Keratinocyte (primary cell): ENCODE measurements at regions not wholly inside any gene's neighbourhood (a gene's known extent, or its start where the extent isn't known, plus 50 kb on each side); places are given as distances from the start of the nearest gene placed in this dataset.

Experiments used
- DNase-seq: peaks from one replicate; pipeline ENCODE4 v3.0.0-alpha.2; 2011; ENCODE audit warnings: low read depth, missing footprints, low spot score
- FAIRE-seq: peaks from 2 replicates; lab custom pipeline; 2011; peaks lifted over from hg19 to GRCh38; lab: Jason Lieb, UNC
- H2AFZ ChIP-seq: 2 replicates; pipeline ENCODE4 v1.6.0; 2012; ENCODE audit warnings: low read length, control low read depth, inconsistent platforms; ENCODE audit not compliant: control insufficient read depth
- H3K27ac ChIP-seq: 2 replicates; pipeline ENCODE4 v1.5.1; 2011; ENCODE audit warnings: low read length; ENCODE audit not compliant: control insufficient read depth, insufficient read depth
- H3K27me3 ChIP-seq: 3 replicates; pipeline ENCODE4 v1.6.0; 2011; ENCODE audit warnings: low read length; ENCODE audit not compliant: control insufficient read depth, insufficient read depth; ENCODE audit errors: extremely low read depth
- H3K36me3 ChIP-seq, 2 experiments: 2 replicates in 1 of 2; 3 replicates in 1 of 2; pipeline ENCODE4 v1.5.1; 2011; ENCODE audit warnings: low read length in 2 of 2, mild to moderate bottlenecking in 1 of 2; ENCODE audit not compliant: control insufficient read depth in 2 of 2, insufficient read depth in 2 of 2; ENCODE audit errors: extremely low read depth in 1 of 2
- H3K4me1 ChIP-seq: 3 replicates; pipeline ENCODE4 v1.5.1; 2011; ENCODE audit warnings: low read length; ENCODE audit not compliant: control insufficient read depth, insufficient read depth; ENCODE audit errors: extremely low read depth
- H3K4me2 ChIP-seq: 3 replicates; pipeline ENCODE4 v1.6.0; 2011; ENCODE audit warnings: low read depth, low read length; ENCODE audit not compliant: control insufficient read depth, insufficient read depth; ENCODE audit errors: extremely low read depth
- H3K4me3 ChIP-seq, 3 experiments: fragments of 200-600 bp in 1 of 3; sonication (generic) in 1 of 3; 2 replicates in 2 of 3; 3 replicates in 1 of 3; pipeline ENCODE4 v1.5.1; 2011 to 2016; ENCODE audit warnings: low read length in 3 of 3, mild to moderate bottlenecking in 3 of 3, control low read depth in 2 of 3, inconsistent platforms in 1 of 3, low read depth in 1 of 3, mixed read lengths in 1 of 3, mixed run types in 1 of 3, moderate library complexity in 1 of 3; ENCODE audit not compliant: control insufficient read depth in 2 of 3, insufficient read depth in 2 of 3; ENCODE audit errors: extremely low read depth in 1 of 3
- H3K79me2 ChIP-seq: 2 replicates; pipeline ENCODE4 v1.6.0; 2012; ENCODE audit warnings: low read length; ENCODE audit not compliant: control insufficient read depth, insufficient read depth
- H3K9ac ChIP-seq: 3 replicates; pipeline ENCODE4 v1.6.0; 2011; ENCODE audit warnings: low read length; ENCODE audit not compliant: control insufficient read depth, insufficient read depth; ENCODE audit errors: extremely low read depth
- H3K9me1 ChIP-seq: 3 replicates; pipeline ENCODE4 v1.6.0; 2011; ENCODE audit warnings: low read length; ENCODE audit not compliant: control insufficient read depth, insufficient read depth; ENCODE audit errors: extremely low read depth
- H3K9me3 ChIP-seq: 2 replicates; pipeline ENCODE4 v1.5.1; 2012; ENCODE audit warnings: low read depth, low read length; ENCODE audit not compliant: control insufficient read depth
- H4K20me1 ChIP-seq: 3 replicates; pipeline ENCODE4 v1.6.0; 2011; ENCODE audit warnings: low read length; ENCODE audit not compliant: control insufficient read depth, insufficient read depth; ENCODE audit errors: extremely low read depth
- CTCF ChIP-seq, 3 experiments: IDR thresholded peaks in 1 of 3; conservative IDR thresholded peaks in 1 of 3; optimal IDR thresholded peaks in 1 of 3; 2 replicates in 2 of 3; 3 replicates in 1 of 3; pipeline versions ENCODE3 to v1.5.1; 2011; ENCODE audit warnings: low read length in 3 of 3, mild to moderate bottlenecking in 3 of 3, moderate library complexity in 2 of 3, control low read depth in 1 of 3, inconsistent platforms in 1 of 3; ENCODE audit not compliant: insufficient read depth in 2 of 3; ENCODE audit errors: extremely low read depth in 1 of 3
- EZH2 ChIP-seq: IDR thresholded peaks from one replicate; pipeline ENCODE4 v1.6.1; 2012; ENCODE audit warnings: inconsistent platforms, mild to moderate bottlenecking, low read length, moderate library complexity
- dilution Hi-C: fragments of 300-500 bp; cut with MboI; formaldehyde crosslinking; loops from one replicate; pipeline ENCODE4 v1.7.0; 2020; ENCODE audit warnings: low sequenced_read_pairs; ENCODE audit not compliant: extremely low pct_ligation_motif_present

- no peak overlapping the region for H3K4me3 ChIP-seq
- no peaks in the 10 kb centered on the region for H3K27me3 ChIP-seq
- H2AFZ ChIP-seq: no peak overlapping the region
- H3K36me3 ChIP-seq: no peaks in the 10 kb centered on the region
- no peaks in the 10 kb centered on the region for H3K9me1 ChIP-seq
- no peaks in the 10 kb centered on the region for H3K4me1 ChIP-seq
- H4K20me1 ChIP-seq: no peaks in the 10 kb centered on the region
- FAIRE-seq (no peak), DNase-seq (no peak)
- no peak overlapping the region for H3K9ac ChIP-seq
- H3K79me2 ChIP-seq: no peaks in the 10 kb centered on the region
- H3K27ac ChIP-seq: no peak overlapping the region
- dilution Hi-C loops: no loop called here
- H3K9me3 ChIP-seq: no peaks in the 10 kb centered on the region
- H3K4me2 ChIP-seq: no peak overlapping the region
- TF ChIP-seq EZH2: no peak
Observed at GRCh38 chr7:124369310-124369709, 336.4 kb upstream of the TMEM229A start.

- FAIRE-seq (no peak), DNase-seq (no peak)
- Histone ChIP-seq H2AFZ (no peak overlapping the region), H3K36me3 (no peaks in the 10 kb centered on the region), H3K4me3 (no peak overlapping the region), H3K27ac (no peak overlapping the region), H3K9ac (no peak overlapping the region), H3K27me3 (no peaks in the 10 kb centered on the region), H3K9me1 (no peaks in the 10 kb centered on the region), H3K79me2 (no peaks in the 10 kb centered on the region), H3K9me3 (no peaks in the 10 kb centered on the region), H4K20me1 (no peaks in the 10 kb centered on the region), H3K4me2 (no peak overlapping the region), H3K4me1 (no peaks in the 10 kb centered on the region)
- dilution Hi-C loops: no loop called here
- TF ChIP-seq CTCF (optimal IDR thresholded peaks at IDR 0.05 in 1 of 3, IDR thresholded peaks at IDR 0.05 in 1 of 3, conservative IDR thresholded peaks at IDR 0.05 in 1 of 3; ENCODE audit: extremely low read depth in 1 of 3, insufficient read depth in 2 of 3, low read length in 3 of 3) (no peak), EZH2 (no peak)
Observed at GRCh38 chr7:124366118-124366517, 333.3 kb upstream of the TMEM229A start.

GRCh38 chr7:124364283-124364682 is 331.4 kb upstream of the TMEM229A start:
- Histone ChIP-seq H3K4me1 (no peaks in the 10 kb centered on the region), H3K36me3 (no peaks in the 10 kb centered on the region), H3K4me2 (no peak overlapping the region), H3K79me2 (no peaks in the 10 kb centered on the region), H3K27ac (no peak overlapping the region), H3K27me3 (no peaks in the 10 kb centered on the region), H3K9me3 (no peaks in the 10 kb centered on the region), H3K9ac (no peak overlapping the region), H3K4me3 (no peak overlapping the region), H2AFZ (no peak overlapping the region), H4K20me1 (no peaks in the 10 kb centered on the region), H3K9me1 (no peaks in the 10 kb centered on the region)
- dilution Hi-C loops: no loop called here
- TF ChIP-seq EZH2 (no peak), CTCF (optimal IDR thresholded peaks at IDR 0.05 in 1 of 3, IDR thresholded peaks at IDR 0.05 in 1 of 3, conservative IDR thresholded peaks at IDR 0.05 in 1 of 3; ENCODE audit: extremely low read depth in 1 of 3, insufficient read depth in 2 of 3, low read length in 3 of 3) (no peak)
- no peak for FAIRE-seq
- no peak for DNase-seq
